Epithelial cell of esophagus (primary cell): ENCODE measurements at regions not wholly inside any gene's neighbourhood (a gene's known extent, or its start where the extent isn't known, plus 50 kb on each side); places are given as distances from the start of the nearest gene placed in this dataset.
"Not testable (repeated sequence)": the region's sequence is repeated elsewhere in the genome, so short reads cannot be mapped to it uniquely, and the experiment has no call there.

ENCODE experiments used
- DNase-seq: peaks from one replicate; pipeline ENCODE4 v3.0.0; 2010; ENCODE audit warnings: low read depth
- H3K4me3 ChIP-seq: 2 replicates; pipeline ENCODE4 v1.5.1; 2011; ENCODE audit warnings: mild to moderate bottlenecking, low read length, control low read depth
- TF ChIP-seq, protein P1 (sequence below): IDR thresholded peaks from 2 replicates; pipeline ENCODE4 v1.5.1; 2011; ENCODE audit warnings: low read depth, mild to moderate bottlenecking, low read length, control low read depth, inconsistent platforms; ENCODE audit not compliant: insufficient read depth; ENCODE audit errors: missing control alignments

DNA sequence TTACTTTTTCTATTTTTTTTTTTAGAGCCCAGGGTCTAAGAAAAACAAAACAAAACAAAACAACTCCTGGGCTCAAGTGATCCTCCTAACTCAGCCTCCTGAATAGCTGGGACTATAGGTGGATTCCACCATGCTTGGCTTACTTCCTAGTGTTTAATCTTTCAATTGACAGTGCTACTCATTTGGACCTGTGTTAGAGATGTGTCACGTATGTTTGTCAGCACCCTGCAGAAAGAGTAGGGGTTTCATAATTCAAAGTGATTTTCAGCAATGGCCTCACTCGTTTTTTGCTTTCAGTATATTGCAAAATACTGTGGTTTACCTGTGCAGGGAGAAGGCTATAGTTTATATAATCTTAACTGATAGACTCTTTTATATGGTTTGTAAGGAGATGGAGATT lies 71.6 kb upstream of the TEX13D start:
- no peak overlapping the region for H3K4me3 ChIP-seq
- TF ChIP-seq, protein P1, sequence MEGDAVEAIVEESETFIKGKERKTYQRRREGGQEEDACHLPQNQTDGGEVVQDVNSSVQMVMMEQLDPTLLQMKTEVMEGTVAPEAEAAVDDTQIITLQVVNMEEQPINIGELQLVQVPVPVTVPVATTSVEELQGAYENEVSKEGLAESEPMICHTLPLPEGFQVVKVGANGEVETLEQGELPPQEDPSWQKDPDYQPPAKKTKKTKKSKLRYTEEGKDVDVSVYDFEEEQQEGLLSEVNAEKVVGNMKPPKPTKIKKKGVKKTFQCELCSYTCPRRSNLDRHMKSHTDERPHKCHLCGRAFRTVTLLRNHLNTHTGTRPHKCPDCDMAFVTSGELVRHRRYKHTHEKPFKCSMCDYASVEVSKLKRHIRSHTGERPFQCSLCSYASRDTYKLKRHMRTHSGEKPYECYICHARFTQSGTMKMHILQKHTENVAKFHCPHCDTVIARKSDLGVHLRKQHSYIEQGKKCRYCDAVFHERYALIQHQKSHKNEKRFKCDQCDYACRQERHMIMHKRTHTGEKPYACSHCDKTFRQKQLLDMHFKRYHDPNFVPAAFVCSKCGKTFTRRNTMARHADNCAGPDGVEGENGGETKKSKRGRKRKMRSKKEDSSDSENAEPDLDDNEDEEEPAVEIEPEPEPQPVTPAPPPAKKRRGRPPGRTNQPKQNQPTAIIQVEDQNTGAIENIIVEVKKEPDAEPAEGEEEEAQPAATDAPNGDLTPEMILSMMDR: no peak
- peak; percentile 15 for DNase-seq

DNA sequence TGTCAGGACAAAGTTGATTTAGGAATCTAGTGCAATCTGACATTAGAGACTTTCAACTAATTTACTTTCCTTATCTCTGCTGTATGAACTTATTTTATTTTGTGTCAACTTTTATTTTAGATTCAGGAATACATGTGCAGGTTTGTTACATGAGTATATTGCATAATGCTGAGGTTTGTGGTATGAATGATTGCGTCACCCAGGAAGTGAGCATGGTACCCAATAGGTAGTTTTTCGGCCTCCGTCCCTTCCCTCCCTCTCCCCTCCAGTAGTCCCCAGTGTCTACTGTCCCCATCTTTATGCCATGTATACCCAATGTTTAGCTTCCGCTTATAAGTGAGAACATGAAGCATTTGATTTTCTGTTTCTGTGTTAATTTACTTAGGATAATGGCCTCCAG lies 68.7 kb upstream of the TEX13D start:
- no peak overlapping the region for H3K4me3 ChIP-seq
- DNase-seq: peak; percentile 41
- TF ChIP-seq, protein P1: no peak

DNA sequence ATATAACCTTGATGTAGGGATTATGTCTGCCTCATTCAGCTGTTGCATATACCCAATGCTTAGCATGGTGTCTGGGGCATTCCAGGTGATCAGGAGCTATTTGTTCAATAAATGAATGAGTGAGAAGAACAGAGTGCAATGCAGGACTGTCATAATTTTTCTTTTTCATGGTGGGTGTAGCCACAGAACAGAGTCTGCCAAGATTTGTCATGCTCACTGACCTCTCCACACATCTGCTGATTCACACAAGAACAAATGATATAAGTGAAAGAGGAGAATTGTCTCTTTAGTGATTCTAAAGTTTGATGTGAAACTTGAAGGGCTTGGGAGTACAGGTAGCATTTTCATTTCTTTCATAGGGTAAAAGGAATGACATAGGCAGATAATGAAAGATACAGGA lies 64.4 kb upstream of the TEX13D start:
- DNase-seq: no peak
- no peak overlapping the region for H3K4me3 ChIP-seq
- TF ChIP-seq, protein P1: no peak

DNA sequence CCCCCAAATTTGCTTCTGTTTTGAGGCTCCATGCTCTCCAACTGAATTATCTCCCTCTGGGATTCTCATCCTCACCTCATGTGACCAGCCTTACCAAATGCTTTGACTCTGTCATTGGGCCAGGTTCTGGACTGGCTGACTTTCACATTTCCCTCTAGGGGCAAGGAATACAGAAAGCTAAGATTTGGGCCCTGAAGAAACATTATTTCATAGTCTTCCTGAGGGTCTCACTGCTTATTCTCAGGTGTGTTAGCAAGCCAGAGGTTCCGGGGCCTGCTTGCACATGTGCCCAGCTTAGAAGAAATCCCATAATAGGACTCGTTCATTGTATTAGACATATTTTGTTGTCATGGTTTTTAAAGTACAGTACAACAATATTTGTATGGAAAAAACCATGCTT lies 62.6 kb upstream of the TEX13D start:
- TF ChIP-seq, protein P1: no peak
- H3K4me3 ChIP-seq: no peak overlapping the region
- DNase-seq: no peak

DNA sequence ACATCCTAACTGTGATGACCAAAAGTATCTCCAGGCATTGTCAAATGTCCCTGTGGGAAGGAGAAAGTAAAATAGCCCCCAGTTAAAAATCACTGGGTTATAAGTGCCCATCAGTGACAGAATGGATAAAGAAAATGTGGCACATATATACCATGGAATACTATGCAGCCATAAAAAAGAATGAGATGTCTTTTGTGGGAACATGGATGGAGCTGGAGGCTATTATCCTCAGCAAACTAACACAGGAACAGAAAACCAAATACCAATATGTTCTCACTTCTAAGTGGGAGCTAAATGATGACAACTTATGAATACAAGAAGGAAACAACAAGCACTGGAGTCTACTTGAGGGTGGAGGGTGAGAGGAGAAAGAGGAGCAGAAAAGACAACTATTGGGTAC lies 60.9 kb upstream of the TEX13D start:
- H3K4me3 ChIP-seq, DNase-seq: not testable (repeated sequence)

DNA sequence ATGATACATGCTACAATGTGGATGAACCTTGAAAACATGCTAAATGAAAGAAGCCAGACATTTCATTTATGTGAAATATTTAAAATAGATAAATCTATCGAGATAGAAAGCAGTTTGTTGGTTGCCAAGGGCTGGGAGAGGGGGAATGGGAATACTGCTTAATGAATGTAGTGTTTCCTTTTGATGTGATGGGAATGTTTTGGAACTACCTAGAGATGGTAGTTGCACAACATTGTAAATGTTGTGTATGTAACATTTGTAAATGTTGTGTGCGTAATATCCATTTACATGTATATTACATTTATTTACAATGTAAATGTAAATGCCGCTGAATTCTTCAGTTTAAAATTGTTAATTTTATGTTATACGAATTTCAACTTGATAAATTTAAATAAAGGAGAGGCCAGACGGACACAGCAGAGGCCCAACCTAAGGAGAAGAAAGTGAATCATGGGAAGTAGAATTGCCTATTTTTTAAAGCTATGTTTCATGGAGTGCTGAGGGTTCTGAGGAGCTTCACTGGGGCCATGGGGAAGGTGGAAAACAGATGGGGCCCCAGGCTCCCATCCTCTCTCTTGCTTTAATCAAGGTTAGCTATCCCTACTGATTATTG lies 60.0 kb upstream of the TEX13D start:
- TF ChIP-seq, protein P1: no peak
- H3K4me3 ChIP-seq: no peak overlapping the region
- DNase-seq: no peak

DNA sequence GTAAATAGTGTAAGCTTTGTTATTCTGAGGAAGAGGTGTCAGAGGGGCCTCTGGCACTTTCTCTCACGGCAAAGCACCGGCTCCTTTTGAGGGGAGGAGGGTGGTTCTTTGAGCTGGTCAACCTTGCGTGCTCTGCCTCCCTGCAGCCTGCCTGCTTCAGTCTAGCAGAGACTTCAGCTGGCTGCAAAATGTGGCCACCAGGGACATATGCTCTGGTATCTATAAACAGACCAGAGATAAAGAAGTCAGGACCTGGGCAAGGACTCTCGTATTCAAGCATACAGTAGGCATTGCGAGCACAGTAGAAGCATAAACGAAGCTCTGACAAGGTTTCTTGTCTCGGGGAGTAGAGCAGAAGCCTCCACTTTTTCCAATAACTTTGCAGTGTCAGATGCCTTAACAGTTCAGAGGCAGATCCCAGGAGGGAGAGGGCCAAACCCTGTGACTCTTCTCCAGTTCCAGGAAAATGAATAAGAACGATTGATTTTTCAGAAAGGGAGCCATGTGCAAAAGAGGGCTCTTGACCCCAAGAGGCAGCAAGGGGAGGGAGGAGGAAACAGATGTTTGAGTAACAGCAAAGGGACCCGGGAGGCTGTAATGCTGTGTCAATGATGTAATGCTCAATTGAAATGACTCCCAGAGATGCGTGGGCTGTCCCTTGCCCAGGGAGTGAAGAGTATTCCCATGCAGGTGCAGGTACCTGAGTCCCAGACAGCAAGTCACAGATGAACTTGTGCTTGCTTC lies 57.9 kb upstream of the TEX13D start:
- DNase-seq: no peak
- H3K4me3 ChIP-seq: no peak overlapping the region
- TF ChIP-seq, protein P1: no peak
